ENCODE measurements at regions not wholly inside any gene's neighbourhood (a gene's known extent, or its start where the extent isn't known, plus 50 kb on each side); places are given as distances from the start of the nearest gene placed in this dataset.

DNA sequence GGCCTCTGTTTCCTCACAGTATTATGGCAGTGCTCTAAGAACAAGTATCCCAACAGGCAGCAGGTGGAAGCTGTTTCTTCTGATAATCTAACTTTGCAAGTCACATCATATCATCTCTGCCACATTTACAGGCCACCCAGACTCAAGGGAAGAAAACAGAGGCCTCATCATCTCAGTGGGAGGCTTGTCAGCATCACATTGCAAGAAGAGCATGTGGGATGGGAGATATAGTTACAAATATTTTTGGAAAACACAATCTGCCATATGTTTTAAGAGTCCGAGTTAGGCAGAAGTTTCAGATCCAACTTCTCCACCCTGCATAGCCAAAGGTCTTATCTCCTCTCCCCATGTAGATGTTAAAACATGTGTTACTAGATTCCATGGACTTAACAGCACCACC is 130.4 kb upstream of the PDE1C start:
- Histone ChIP-seq H3K79me2 (no peaks in the 10 kb centered on the region), H2AFZ (no peak overlapping the region), H3K4me2 (ENCODE audit: low read length) (no peak overlapping the region), H3K9me3 (ENCODE audit: control insufficient read depth, low read length) (no peaks in the 10 kb centered on the region), H3K27me3 (ENCODE audit: control insufficient read depth, insufficient read depth, low read length) (no peaks in the 10 kb centered on the region), H3K9ac (no peak overlapping the region), H3K36me3 (ENCODE audit: control insufficient read depth, insufficient read depth, low read length) (no peaks in the 10 kb centered on the region), H3K27ac (no peak overlapping the region), H3K4me3 (ENCODE audit: low read depth, low read length) (no peak overlapping the region), H3K4me1 (no peaks in the 10 kb centered on the region)
- TF ChIP-seq CTCF (IDR thresholded peaks at IDR 0.05), result no peak

GRCh38 chr7:32194537-32194936 is 124.3 kb upstream of the PDE1C start:
- no peak overlapping the region for H3K9ac ChIP-seq

GRCh38 chr7:32191305-32191704 is 121.1 kb upstream of the PDE1C start:
- no peaks in the 10 kb centered on the region for H3K79me2 ChIP-seq
- no peaks in the 10 kb centered on the region for H3K4me1 ChIP-seq

More at GRCh38 chr7:32194537-32194936, 124.3 kb upstream of the PDE1C start:
- Histone ChIP-seq H3K9me3 (ENCODE audit: control insufficient read depth, low read length) (no peaks in the 10 kb centered on the region), H3K4me1 (no peaks in the 10 kb centered on the region), H3K27ac (no peak overlapping the region), H3K4me3 (ENCODE audit: low read depth, low read length) (no peak overlapping the region), H3K79me2 (no peaks in the 10 kb centered on the region), H2AFZ (no peak overlapping the region), H3K4me2 (ENCODE audit: low read length) (no peak overlapping the region), H3K36me3 (ENCODE audit: control insufficient read depth, insufficient read depth, low read length) (no peaks in the 10 kb centered on the region), H3K27me3 (ENCODE audit: control insufficient read depth, insufficient read depth, low read length) (no peaks in the 10 kb centered on the region)
- TF ChIP-seq CTCF (IDR thresholded peaks at IDR 0.05), result no peak

DNA sequence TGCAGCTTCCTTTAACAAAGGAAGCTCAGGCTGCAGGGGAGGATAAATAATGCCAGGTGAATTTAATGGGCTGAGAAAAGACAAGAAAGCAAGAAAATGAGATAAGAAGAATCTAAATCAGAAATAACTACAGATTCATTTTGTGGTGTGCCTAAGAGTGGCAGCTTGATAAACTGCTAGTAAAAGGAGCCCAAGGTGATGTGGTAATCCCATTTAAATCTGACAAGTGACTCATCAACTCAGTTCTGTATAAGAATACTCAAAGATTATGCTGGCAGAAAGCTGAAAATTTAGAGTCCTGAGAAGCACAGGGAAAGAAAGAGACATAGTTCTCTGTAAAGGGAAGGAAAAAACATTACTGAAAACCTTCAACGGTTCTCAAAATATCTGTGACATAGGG is 109.4 kb upstream of the PDE1C start:
- H3K36me3 ChIP-seq (ENCODE audit: control insufficient read depth, insufficient read depth, low read length), result no peaks in the 10 kb centered on the region
- H3K9me3 ChIP-seq (ENCODE audit: control insufficient read depth, low read length), result no peaks in the 10 kb centered on the region
- no peaks in the 10 kb centered on the region for H3K79me2 ChIP-seq
- no peak overlapping the region for H3K27ac ChIP-seq
- H3K27me3 ChIP-seq (ENCODE audit: control insufficient read depth, insufficient read depth, low read length), result no peaks in the 10 kb centered on the region
- no peak overlapping the region for H3K4me3 ChIP-seq (ENCODE audit: low read depth, low read length)
- H3K9ac ChIP-seq, result no peak overlapping the region
- no peak overlapping the region for H3K4me2 ChIP-seq (ENCODE audit: low read length)
- H2AFZ ChIP-seq, result no peak overlapping the region
- H3K4me1 ChIP-seq, result no peaks in the 10 kb centered on the region
- TF ChIP-seq CTCF (IDR thresholded peaks at IDR 0.05), result no peak

More at GRCh38 chr7:32191305-32191704, 121.1 kb upstream of the PDE1C start:
- Histone ChIP-seq H3K27me3 (ENCODE audit: control insufficient read depth, insufficient read depth, low read length) (no peaks in the 10 kb centered on the region), H3K36me3 (ENCODE audit: control insufficient read depth, insufficient read depth, low read length) (no peaks in the 10 kb centered on the region), H3K9ac (no peak overlapping the region), H3K4me3 (ENCODE audit: low read depth, low read length) (no peak overlapping the region), H3K9me3 (ENCODE audit: control insufficient read depth, low read length) (no peaks in the 10 kb centered on the region), H2AFZ (no peak overlapping the region), H3K4me2 (ENCODE audit: low read length) (no peak overlapping the region), H3K27ac (no peak overlapping the region)
- no peak for TF ChIP-seq CTCF (IDR thresholded peaks at IDR 0.05)

DNA sequence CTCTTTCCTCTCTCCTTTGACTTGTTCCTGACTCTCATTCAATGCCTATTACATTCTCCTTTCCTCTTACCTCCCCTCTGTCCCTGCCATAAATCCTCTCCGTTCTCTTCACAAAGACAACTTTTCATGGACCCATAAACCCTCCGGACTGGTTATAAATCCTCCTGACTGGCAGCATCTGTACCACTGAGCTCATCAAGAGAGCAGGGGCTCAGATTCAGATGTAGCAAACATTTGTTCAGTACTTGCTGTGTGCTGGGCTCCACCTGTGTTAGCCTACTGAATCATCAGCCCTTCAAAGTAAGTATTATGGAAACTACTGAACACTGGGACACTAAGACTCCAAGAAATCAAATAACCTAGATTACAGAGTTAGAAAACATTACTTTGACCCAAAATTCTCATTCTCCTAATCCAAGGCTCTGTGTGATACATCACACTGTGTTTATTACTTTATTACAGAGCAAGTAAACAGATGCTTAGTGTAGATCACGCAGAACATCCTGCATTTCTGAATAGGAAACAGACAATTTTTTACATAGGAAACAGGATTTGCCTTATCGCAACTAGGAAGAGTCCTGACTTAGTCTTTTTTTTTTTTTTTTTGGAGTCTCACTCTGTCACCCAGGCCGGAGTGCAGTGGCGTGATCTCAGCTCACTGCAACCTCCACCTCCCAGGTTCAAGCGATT is 108.6 kb upstream of the PDE1C start:
- H3K4me1 ChIP-seq, result no peaks in the 10 kb centered on the region
- no peak for TF ChIP-seq CTCF (IDR thresholded peaks at IDR 0.05)
- no peak overlapping the region for H2AFZ ChIP-seq
- no peaks in the 10 kb centered on the region for H3K79me2 ChIP-seq
- H3K27ac ChIP-seq, result no peak overlapping the region
- H3K4me2 ChIP-seq (ENCODE audit: low read length), result no peak overlapping the region
- no peaks in the 10 kb centered on the region for H3K27me3 ChIP-seq (ENCODE audit: control insufficient read depth, insufficient read depth, low read length)
- H3K36me3 ChIP-seq (ENCODE audit: control insufficient read depth, insufficient read depth, low read length), result no peaks in the 10 kb centered on the region
- H3K9ac ChIP-seq, result no peak overlapping the region
- H3K9me3 ChIP-seq (ENCODE audit: control insufficient read depth, low read length), result no peaks in the 10 kb centered on the region
- no peak overlapping the region for H3K4me3 ChIP-seq (ENCODE audit: low read depth, low read length)
